ENCODE measurements at regions not wholly inside any gene's neighbourhood (a gene's known extent, or its start where the extent isn't known, plus 50 kb on each side); places are given as distances from the start of the nearest gene placed in this dataset.

DNA sequence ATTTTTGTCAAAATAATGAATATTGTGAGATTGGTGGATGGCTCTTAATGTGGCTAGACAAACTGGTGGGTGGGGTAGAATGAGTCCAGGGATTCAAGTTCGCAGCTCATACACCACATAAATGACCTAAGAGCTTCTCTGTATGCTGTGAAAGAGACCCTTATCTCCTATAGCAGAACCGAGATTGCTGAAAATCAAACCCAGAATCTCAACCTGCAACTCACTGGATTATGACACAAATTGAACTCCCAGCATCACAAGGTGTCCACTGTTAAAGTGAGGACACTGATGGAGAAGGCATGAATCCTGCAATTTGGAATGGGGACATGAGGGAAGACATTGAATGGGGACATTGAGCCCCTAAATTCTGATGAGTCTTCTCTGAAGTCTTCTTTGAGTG is 51.3 kb upstream of the CNKSR3 start:
- no peak overlapping the region for H3K27ac ChIP-seq
- H3K9me3 ChIP-seq = no peaks in the 10 kb centered on the region
- intact Hi-C loops (cut with DNase I) = no loop called here
- H3K4me3 ChIP-seq = no peak overlapping the region
- H3K4me1 ChIP-seq = peaks cover 5% of the 10 kb centered on the region
- DNase-seq = no peak
- no peaks in the 10 kb centered on the region for H3K27me3 ChIP-seq
- no peak overlapping the region for H3K9ac ChIP-seq (ENCODE audit: low read depth in 2 of 2, low read length in 2 of 2)
- no peaks in the 10 kb centered on the region for H3K36me3 ChIP-seq
- TF ChIP-seq, protein P1, sequence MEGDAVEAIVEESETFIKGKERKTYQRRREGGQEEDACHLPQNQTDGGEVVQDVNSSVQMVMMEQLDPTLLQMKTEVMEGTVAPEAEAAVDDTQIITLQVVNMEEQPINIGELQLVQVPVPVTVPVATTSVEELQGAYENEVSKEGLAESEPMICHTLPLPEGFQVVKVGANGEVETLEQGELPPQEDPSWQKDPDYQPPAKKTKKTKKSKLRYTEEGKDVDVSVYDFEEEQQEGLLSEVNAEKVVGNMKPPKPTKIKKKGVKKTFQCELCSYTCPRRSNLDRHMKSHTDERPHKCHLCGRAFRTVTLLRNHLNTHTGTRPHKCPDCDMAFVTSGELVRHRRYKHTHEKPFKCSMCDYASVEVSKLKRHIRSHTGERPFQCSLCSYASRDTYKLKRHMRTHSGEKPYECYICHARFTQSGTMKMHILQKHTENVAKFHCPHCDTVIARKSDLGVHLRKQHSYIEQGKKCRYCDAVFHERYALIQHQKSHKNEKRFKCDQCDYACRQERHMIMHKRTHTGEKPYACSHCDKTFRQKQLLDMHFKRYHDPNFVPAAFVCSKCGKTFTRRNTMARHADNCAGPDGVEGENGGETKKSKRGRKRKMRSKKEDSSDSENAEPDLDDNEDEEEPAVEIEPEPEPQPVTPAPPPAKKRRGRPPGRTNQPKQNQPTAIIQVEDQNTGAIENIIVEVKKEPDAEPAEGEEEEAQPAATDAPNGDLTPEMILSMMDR (IDR thresholded peaks at IDR 0.05) = no peak

DNA sequence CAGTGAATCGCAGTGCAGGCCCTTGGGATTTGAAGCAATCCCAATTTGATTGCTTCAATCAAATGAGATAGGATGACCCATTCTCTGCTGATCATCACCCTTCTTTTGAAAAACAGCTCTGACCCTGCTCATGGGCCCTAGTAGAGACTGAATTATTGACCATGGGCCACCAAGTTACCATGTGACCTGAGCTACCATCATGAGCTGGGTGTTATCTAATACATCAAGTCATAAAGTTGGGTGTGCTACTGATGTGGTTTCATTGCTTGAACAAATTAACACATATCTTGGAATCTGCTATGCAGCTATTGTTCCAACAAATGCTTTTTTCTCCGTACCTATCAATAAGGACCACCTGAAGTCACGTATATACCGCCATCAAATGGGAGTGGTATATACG is 54.8 kb upstream of the CNKSR3 start:
- Histone ChIP-seq H3K4me1 (peaks cover 5% of the 10 kb centered on the region), H3K9me3 (no peaks in the 10 kb centered on the region), H3K27ac (no peak overlapping the region), H3K4me3 (no peak overlapping the region), H3K27me3 (no peaks in the 10 kb centered on the region), H3K9ac (ENCODE audit: low read depth in 2 of 2, low read length in 2 of 2) (no peak overlapping the region), H3K36me3 (no peaks in the 10 kb centered on the region)
- TF ChIP-seq, protein P1 (IDR thresholded peaks at IDR 0.05) = no peak
- intact Hi-C loops (cut with DNase I) = no loop called here
- DNase-seq = no peak

DNA sequence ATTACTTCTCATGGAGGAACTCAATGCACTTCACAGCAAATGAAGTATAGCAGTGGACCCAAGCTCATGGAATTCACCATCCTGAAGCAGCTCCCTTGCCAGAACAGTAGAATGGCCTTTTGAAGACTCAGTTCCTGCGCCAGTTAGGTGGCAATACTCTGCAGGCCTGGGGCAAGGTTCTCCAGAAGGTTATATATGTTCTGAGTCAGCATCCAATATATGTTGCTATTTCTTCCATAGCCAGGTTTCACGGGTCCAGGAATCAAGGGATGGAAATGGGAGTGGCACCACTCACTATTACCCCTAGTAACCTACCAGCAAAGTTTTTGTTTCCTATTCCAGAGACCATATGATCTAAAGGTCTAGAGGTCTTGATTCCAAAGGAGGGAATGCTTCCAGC is 56.4 kb upstream of the CNKSR3 start:
- DNase-seq = peak; percentile 39
- no peak overlapping the region for H3K9ac ChIP-seq (ENCODE audit: low read depth in 2 of 2, low read length in 2 of 2)
- intact Hi-C loops (cut with DNase I) = no loop called here
- H3K36me3 ChIP-seq = no peaks in the 10 kb centered on the region
- no peaks in the 10 kb centered on the region for H3K27me3 ChIP-seq
- H3K9me3 ChIP-seq = no peaks in the 10 kb centered on the region
- TF ChIP-seq, protein P1 (IDR thresholded peaks at IDR 0.05) = no peak
- H3K4me1 ChIP-seq = peaks cover 5% of the 10 kb centered on the region
- H3K4me3 ChIP-seq = no peak overlapping the region
- peak overlapping the region; percentile 49 for H3K27ac ChIP-seq

DNA sequence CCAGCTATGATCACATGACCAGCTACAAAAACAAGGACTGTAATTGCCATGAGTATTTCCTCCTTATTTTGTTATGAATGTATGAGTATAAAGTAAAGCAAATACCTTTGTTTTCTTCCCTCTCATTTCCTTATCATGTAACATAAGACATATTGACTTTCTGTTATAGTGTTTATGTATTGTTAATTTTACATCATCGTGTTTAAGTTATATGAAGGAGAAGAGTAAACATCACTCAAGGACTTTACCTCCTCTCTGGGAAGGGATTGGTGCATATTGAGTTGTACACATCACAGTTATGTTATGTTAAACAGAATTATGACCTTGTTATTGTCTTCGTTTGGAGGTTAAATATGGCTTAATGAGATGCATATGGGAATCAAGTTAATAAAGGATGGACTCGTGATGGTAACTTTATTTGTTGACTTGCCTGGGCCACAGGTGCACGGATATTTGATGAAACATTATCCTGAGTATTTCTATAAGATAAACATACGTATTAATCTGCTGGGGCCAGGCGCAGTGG is 57.3 kb upstream of the CNKSR3 start:
- no peaks in the 10 kb centered on the region for H3K36me3 ChIP-seq
- H3K9ac ChIP-seq (ENCODE audit: low read depth in 2 of 2, low read length in 2 of 2) = no peak overlapping the region
- H3K27ac ChIP-seq = peak overlapping the region; percentile 49
- H3K4me1 ChIP-seq = peaks cover 5% of the 10 kb centered on the region
- no peak for DNase-seq
- no peaks in the 10 kb centered on the region for H3K9me3 ChIP-seq
- H3K4me3 ChIP-seq = no peak overlapping the region
- intact Hi-C loops (cut with DNase I) = no loop called here
- H3K27me3 ChIP-seq = no peaks in the 10 kb centered on the region
- TF ChIP-seq, protein P1 (IDR thresholded peaks at IDR 0.05) = no peak

DNA sequence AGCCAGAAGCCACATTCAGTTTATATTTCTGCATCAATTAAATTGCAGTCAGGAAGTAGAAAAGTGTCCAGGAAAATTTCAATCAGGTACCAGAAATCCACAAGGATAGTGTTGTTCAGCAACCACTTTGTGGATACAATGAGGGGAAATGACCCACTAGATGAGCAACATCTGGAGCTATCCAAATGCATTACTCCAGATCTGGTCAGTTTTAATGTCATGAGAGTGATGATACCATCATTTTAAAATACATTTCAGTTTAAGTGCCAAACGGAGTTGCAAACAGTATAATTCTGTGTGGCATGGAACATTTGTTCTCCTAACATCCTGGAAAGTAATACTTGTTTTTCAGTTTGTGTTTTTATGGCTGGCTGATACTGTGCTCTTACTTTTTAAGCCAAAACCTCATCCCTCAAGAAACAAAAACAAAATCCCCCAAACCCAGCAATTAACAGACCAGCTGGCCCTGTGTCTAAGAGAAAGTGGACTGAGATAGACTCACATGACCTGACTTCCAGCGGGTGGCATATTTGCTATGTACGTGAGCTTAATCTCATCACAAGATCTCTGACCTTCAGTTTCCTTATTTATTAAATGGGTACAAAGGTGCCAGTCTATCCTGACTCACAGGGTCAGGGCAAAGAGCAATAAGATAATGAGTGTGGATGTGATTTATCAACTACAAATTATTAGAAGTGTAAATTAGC is 58.8 kb upstream of the CNKSR3 start:
- Histone ChIP-seq H3K4me3 (no peak overlapping the region), H3K27ac (peak overlapping the region; percentile 26), H3K27me3 (no peaks in the 10 kb centered on the region), H3K9me3 (no peaks in the 10 kb centered on the region), H3K9ac (ENCODE audit: low read depth in 2 of 2, low read length in 2 of 2) (no peak overlapping the region), H3K4me1 (peaks cover 5% of the 10 kb centered on the region), H3K36me3 (no peaks in the 10 kb centered on the region)
- DNase-seq = no peak
- intact Hi-C loops (cut with DNase I) = no loop called here
- TF ChIP-seq, protein P1 (IDR thresholded peaks at IDR 0.05) = no peak

Data from colonic mucosa (tissue), 4 donors.